RWPE2 (cell line): ENCODE measurements at regions not wholly inside any gene's neighbourhood (a gene's known extent, or its start where the extent isn't known, plus 50 kb on each side); places are given as distances from the start of the nearest gene placed in this dataset.

ENCODE experiments used
- ATAC-seq: fragments of 200-7000 bp; cut with Tn5 transposase; 3 replicates; pipeline ENCODE4 v1.9.1; 2021; ENCODE audit warnings: low read depth
- DNase-seq: peaks from one replicate; pipeline ENCODE4 v3.0.0-alpha.2; 2020; ENCODE audit warnings: low spot score
- H3K27ac ChIP-seq: fragments of 450-650 bp; 2 replicates; pipeline ENCODE4 v1.5.1; 2017; ENCODE audit warnings: mild to moderate bottlenecking; ENCODE audit not compliant: poor library complexity, severe bottlenecking
- H3K27me3 ChIP-seq: fragments of 250-450 bp; sonication (Bioruptor Pico); 2 replicates; pipeline ENCODE4 v1.5.1; 2021; ENCODE audit warnings: mild to moderate bottlenecking, moderate library complexity; ENCODE audit not compliant: insufficient read depth, poor library complexity, severe bottlenecking
- H3K36me3 ChIP-seq: fragments of 250-450 bp; sonication (Bioruptor Pico); 2 replicates; pipeline ENCODE4 v1.5.1; 2020; ENCODE audit warnings: low read depth, mild to moderate bottlenecking, moderate library complexity
- H3K4me1 ChIP-seq: fragments of 250-450 bp; sonication (Bioruptor Pico); 2 replicates; pipeline ENCODE4 v1.5.1; 2021; ENCODE audit warnings: mild to moderate bottlenecking, moderate library complexity; ENCODE audit not compliant: insufficient read depth, poor library complexity, severe bottlenecking
- H3K4me3 ChIP-seq: fragments of 250-450 bp; sonication (Bioruptor Pico); 2 replicates; pipeline ENCODE4 v1.5.1; 2021; ENCODE audit warnings: mild to moderate bottlenecking, moderate library complexity; ENCODE audit not compliant: severe bottlenecking
- H3K9me3 ChIP-seq: fragments of 250-450 bp; sonication (Bioruptor Pico); 2 replicates; pipeline ENCODE4 v1.5.1; 2021; ENCODE audit warnings: mild to moderate bottlenecking, moderate library complexity; ENCODE audit not compliant: severe bottlenecking
- TF ChIP-seq, protein P1 (sequence below): fragments of 450-650 bp; IDR thresholded peaks from one replicate; pipeline ENCODE4 v1.5.1; 2017; ENCODE audit warnings: mild to moderate bottlenecking, moderate library complexity; ENCODE audit not compliant: poor library complexity, severe bottlenecking

DNA sequence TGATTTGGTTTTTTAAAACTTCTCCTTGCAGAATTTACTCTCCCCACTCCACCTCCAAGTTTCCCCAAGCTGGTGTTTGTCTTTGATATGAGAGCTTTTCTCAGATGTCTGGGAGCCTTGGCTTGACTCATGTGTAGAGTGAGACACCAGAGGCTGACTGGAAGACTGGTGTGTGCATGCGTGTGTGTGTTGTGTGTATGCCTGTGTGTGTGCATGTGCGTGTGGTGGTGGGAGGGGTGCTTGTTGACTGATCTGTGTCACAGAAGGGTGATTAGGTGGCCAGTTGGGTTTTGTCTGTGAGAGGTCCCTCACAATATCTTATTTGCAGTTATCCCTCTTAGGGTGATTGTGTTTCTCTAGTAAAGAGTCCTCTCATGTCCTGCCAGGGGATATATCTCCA is 50.5 kb upstream of the HPCAL1 start:
- TF ChIP-seq, protein P1, sequence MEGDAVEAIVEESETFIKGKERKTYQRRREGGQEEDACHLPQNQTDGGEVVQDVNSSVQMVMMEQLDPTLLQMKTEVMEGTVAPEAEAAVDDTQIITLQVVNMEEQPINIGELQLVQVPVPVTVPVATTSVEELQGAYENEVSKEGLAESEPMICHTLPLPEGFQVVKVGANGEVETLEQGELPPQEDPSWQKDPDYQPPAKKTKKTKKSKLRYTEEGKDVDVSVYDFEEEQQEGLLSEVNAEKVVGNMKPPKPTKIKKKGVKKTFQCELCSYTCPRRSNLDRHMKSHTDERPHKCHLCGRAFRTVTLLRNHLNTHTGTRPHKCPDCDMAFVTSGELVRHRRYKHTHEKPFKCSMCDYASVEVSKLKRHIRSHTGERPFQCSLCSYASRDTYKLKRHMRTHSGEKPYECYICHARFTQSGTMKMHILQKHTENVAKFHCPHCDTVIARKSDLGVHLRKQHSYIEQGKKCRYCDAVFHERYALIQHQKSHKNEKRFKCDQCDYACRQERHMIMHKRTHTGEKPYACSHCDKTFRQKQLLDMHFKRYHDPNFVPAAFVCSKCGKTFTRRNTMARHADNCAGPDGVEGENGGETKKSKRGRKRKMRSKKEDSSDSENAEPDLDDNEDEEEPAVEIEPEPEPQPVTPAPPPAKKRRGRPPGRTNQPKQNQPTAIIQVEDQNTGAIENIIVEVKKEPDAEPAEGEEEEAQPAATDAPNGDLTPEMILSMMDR: no peak
- H3K36me3 ChIP-seq: no peaks in the 10 kb centered on the region
- H3K4me1 ChIP-seq: no peaks in the 10 kb centered on the region
- ATAC-seq (no peak), DNase-seq (no peak)
- no peaks in the 10 kb centered on the region for H3K27me3 ChIP-seq
- H3K9me3 ChIP-seq: peaks cover 11% of the 10 kb centered on the region
- H3K27ac ChIP-seq: no peak overlapping the region
- no peak overlapping the region for H3K4me3 ChIP-seq

DNA sequence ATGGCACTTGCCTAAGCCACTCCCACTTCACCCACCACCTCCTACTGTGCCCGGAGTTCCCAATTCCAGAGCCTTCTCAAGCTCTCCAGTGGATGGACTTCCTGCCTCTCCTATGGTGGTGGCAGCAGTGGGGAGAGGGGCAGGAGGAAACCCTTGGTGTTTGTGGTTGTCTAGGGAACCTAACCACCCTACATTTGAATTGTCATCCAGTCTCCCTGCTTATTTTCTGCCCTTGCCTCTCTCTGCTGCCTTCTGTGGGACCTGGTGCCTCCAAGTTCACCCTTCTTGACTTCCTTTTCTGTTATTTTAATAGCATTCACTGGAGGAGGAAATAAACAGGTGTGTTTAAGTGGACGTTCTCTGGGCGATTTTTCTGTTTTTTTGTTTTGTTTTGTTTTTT is 50.0 kb upstream of the HPCAL1 start:
- no peak for DNase-seq
- Histone ChIP-seq H3K27ac (no peak overlapping the region), H3K4me1 (no peaks in the 10 kb centered on the region), H3K9me3 (peaks cover 11% of the 10 kb centered on the region), H3K27me3 (no peaks in the 10 kb centered on the region), H3K4me3 (no peak overlapping the region), H3K36me3 (no peaks in the 10 kb centered on the region)
- TF ChIP-seq, protein P1: no peak
- ATAC-seq: no peak
